Esophagus squamous epithelium (tissue), 5 donors: ENCODE measurements at regions not wholly inside any gene's neighbourhood (a gene's known extent, or its start where the extent isn't known, plus 50 kb on each side); places are given as distances from the start of the nearest gene placed in this dataset.

Experiments used
- DNase-seq: peaks from one replicate; lab custom pipeline; 2025; lab: John Stamatoyannopoulos, UW
- H3K27ac ChIP-seq, 4 donors: fragments of 200-600 bp; sonication (generic); one replicate each; pipeline ENCODE4 v1.5.1; 2016 to 2019; ENCODE audit warnings: mild to moderate bottlenecking in 1 of 4
- H3K27me3 ChIP-seq, 4 donors: fragments of 200-600 bp; sonication (generic); 1 replicate in 3 of 4; 2 replicates in 1 of 4; pipeline versions ENCODE4 v1.5.1 to v1.6.0; 2017 to 2021; ENCODE audit warnings: antibody characterized with exemption in 1 of 4
- H3K36me3 ChIP-seq, 3 donors: fragments of 200-600 bp; sonication (generic); one replicate each; pipeline ENCODE4 v1.5.1; 2016 to 2019
- H3K4me1 ChIP-seq, 3 donors: fragments of 200-600 bp; sonication (generic); one replicate each; pipeline ENCODE4 v1.5.1; 2017 to 2019
- H3K4me3 ChIP-seq, 4 donors: fragments of 200-600 bp; sonication (generic); 1 replicate in 3 of 4; 2 replicates in 1 of 4; pipeline ENCODE4 v1.5.1; 2016 to 2019; ENCODE audit warnings: mild to moderate bottlenecking in 2 of 4, moderate library complexity in 1 of 4
- H3K9me3 ChIP-seq, 3 donors: fragments of 200-600 bp; sonication (generic); one replicate each; pipeline ENCODE4 v1.5.1; 2016 to 2019
- CTCF ChIP-seq, 6 experiments: fragments of 450-650 bp in 4 of 6; fragments of 200-600 bp in 2 of 6; sonication (generic) in 2 of 6; IDR thresholded peaks; one replicate each; pipeline ENCODE4 v1.5.1; 2016 to 2019; ENCODE audit warnings: antibody characterized with exemption in 6 of 6, mild to moderate bottlenecking in 4 of 6, moderate library complexity in 4 of 6
- POLR2A ChIP-seq, 4 donors: fragments of 450-650 bp; IDR thresholded peaks; one replicate each; pipeline ENCODE4 v1.6.1; 2017; ENCODE audit warnings: antibody characterized with exemption in 4 of 4, mild to moderate bottlenecking in 4 of 4, moderate library complexity in 3 of 4
- WGBS, 2 donors: methylation state at CpG; one replicate each; pipeline ENCODE4 v1.1.5; 2018; 5-methylcytosine and 5-hydroxymethylcytosine counted together
- intact Hi-C: fragments of 100-400 bp; cut with DNase I; formaldehyde crosslinking; loops from one replicate; pipeline ENCODE4 v1.15.0; 2022
- donor health status: DM: yes; HTN: yes; CAD: no.

GRCh38 chr3:182668541-182668940 lies 124.8 kb upstream of the ATP11B start:
- Histone ChIP-seq H3K4me3 (no peak overlapping the region), H3K36me3 (no peaks in the 10 kb centered on the region), H3K4me1 (peaks cover 0 to 4% (median 0%) of the 10 kb centered on the region in 3 donors), H3K9me3 (no peaks in the 10 kb centered on the region), H3K27me3 (peaks cover 0 to 4% (median 0%) of the 10 kb centered on the region in 4 donors), H3K27ac (no peak overlapping the region)
- DNase-seq: no peak
- intact Hi-C loops: no loop called here
- TF ChIP-seq CTCF (IDR thresholded peaks at IDR 0.05) (no peak), POLR2A (IDR thresholded peaks at IDR 0.05) (no peak)
- 30 to 37% methylated on average over 3 of the region's 3 CpGs for WGBS, 2 donors

- intact Hi-C loops: no loop called here
- no peak overlapping the region for H3K4me3 ChIP-seq
- H3K9me3 ChIP-seq: no peaks in the 10 kb centered on the region
- no peak for DNase-seq
- H3K4me1 ChIP-seq: peaks cover 0 to 4% (median 0%) of the 10 kb centered on the region in 3 donors
- TF ChIP-seq POLR2A (IDR thresholded peaks at IDR 0.05) (no peak), CTCF (IDR thresholded peaks at IDR 0.05) (no peak)
- peaks cover 0 to 4% (median 0%) of the 10 kb centered on the region in 4 donors for H3K27me3 ChIP-seq
- no peaks in the 10 kb centered on the region for H3K36me3 ChIP-seq
- H3K27ac ChIP-seq: no peak overlapping the region
These were observed 124.3 kb upstream of the ATP11B start for GRCh38 chr3:182668974-182669373.

- WGBS, 2 donors: 72 to 73% methylated on average over 2 of the region's 2 CpGs
- TF ChIP-seq POLR2A (IDR thresholded peaks at IDR 0.05) (no peak), CTCF (IDR thresholded peaks at IDR 0.05) (no peak)
- Histone ChIP-seq H3K27ac (no peak overlapping the region), H3K4me1 (peaks cover 0 to 4% (median 0%) of the 10 kb centered on the region in 3 donors), H3K4me3 (no peak overlapping the region), H3K27me3 (peaks cover 0 to 12% (median 0%) of the 10 kb centered on the region in 4 donors), H3K36me3 (no peaks in the 10 kb centered on the region), H3K9me3 (no peaks in the 10 kb centered on the region)
- intact Hi-C loops: no loop called here
- no peak for DNase-seq
These were observed 121.8 kb upstream of the ATP11B start for GRCh38 chr3:182671541-182671940.

GRCh38 chr3:182671942-182672341 lies 121.4 kb upstream of the ATP11B start:
- H3K9me3 ChIP-seq: no peaks in the 10 kb centered on the region
- 68 to 74% methylated on average over 5 of the region's 5 CpGs for WGBS, 2 donors
- TF ChIP-seq POLR2A (IDR thresholded peaks at IDR 0.05): no peak
- no peak for TF ChIP-seq CTCF (IDR thresholded peaks at IDR 0.05)

DNA sequence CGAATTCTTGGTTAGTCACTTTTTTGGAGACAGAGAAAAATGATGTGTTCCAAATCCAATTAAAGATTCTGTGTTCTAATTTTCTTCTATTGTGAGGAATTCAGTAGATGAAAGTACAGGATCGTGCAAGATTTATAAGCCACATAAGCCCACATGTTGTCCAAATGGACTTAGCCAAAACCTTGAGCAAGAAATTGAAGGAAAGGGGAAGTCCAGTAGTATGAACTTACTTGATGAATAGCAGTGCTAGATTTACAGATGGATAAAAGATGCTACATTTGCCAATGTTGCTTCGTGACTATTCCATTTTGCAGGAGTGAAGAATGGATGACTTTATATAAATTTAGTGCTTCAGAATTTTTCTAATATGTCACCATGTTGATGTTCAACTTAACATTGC lies 120.0 kb upstream of the ATP11B start:
- Histone ChIP-seq H3K36me3 (no peaks in the 10 kb centered on the region), H3K4me1 (peaks cover 0 to 2% (median 0%) of the 10 kb centered on the region in 3 donors), H3K9me3 (no peaks in the 10 kb centered on the region), H3K4me3 (no peak overlapping the region), H3K27ac (no peak overlapping the region), H3K27me3 (peaks cover 0 to 20% (median 0%) of the 10 kb centered on the region in 4 donors)
- intact Hi-C loops: no loop called here
- DNase-seq: no peak
- WGBS, 2 donors: 46 to 56% methylated on average over 3 of the region's 3 CpGs
- TF ChIP-seq POLR2A (IDR thresholded peaks at IDR 0.05): no peak
- no peak for TF ChIP-seq CTCF (IDR thresholded peaks at IDR 0.05)

More at GRCh38 chr3:182671942-182672341, 121.4 kb upstream of the ATP11B start:
- Histone ChIP-seq H3K36me3 (no peaks in the 10 kb centered on the region), H3K4me1 (peaks cover 0 to 4% (median 0%) of the 10 kb centered on the region in 3 donors), H3K27me3 (peaks cover 0 to 16% (median 0%) of the 10 kb centered on the region in 4 donors), H3K27ac (no peak overlapping the region), H3K4me3 (no peak overlapping the region)
- intact Hi-C loops: no loop called here
- DNase-seq: no peak
